ENCODE measurements at regions not wholly inside any gene's neighbourhood (a gene's known extent, or its start where the extent isn't known, plus 50 kb on each side); places are given as distances from the start of the nearest gene placed in this dataset.
A peak's percentile ranks its signal among the peaks of the same experiment; 100 is the strongest.

- peak in 2 of 3 experiments; percentile 19 to 56 for DNase-seq
These were observed 235.3 kb downstream of the MRPL39 start for GRCh38 chr21:25371841-25372425.

- DNase-seq = no peak
These were observed 237.0 kb downstream of the MRPL39 start for GRCh38 chr21:25370311-25370744.

DNA sequence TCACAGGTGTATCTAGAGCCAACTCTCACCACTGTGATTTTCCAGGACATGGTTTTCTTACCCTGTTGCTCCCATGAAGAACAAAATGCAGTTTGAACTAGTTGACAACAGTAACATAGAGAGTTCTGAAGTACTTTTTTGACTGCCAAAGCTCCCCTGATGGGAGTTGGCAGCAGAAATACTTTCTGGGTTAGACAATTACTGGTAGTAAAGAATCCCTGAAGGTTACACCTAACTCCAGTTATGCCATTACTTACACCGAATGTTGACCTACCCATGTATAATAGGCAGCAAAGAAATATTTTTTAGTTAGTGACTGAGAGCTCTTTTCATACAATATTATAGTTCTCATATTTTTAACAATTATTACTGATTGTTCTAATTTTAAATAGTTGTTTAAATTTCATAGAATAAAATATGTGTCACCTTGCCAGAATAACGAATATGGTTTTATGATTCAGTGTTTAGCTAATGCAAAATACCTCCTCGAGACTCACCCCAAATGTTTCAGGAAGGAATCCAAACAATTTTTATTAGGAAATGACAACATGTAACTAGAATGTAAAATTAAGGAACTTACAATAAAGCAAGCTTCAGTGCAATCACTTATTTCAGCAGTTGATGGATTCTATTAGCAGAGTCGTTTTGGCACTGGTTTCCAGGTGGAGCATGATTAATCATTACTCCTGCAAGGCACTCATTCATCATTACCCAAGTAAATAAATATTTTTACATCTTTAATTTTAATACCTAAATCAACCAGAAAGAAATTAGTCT is 237.6 kb downstream of the MRPL39 start:
- DNase-seq = peak in 1 of 3 experiments; percentile 39

- DNase-seq = no peak
These were observed 238.8 kb downstream of the MRPL39 start for GRCh38 chr21:25368531-25368930.

DNA sequence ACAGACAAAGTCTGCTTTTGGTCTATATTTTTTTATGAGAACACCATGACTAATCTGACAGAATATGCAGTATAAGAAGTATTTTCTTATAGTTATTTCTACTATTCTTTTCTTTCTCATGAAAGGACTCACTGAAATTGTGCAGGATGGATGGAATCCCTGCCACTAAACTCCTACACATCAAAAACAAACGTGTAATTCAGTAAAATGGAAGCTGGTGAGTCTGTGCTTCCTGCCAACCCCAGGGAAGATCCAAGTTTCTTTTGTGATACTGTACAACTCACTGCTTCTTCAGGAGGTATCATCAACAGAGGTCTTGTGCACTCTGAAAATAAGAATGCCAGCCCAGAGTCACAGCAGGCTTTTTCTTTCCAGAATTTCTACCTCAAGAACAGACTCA is 241.2 kb downstream of the MRPL39 start:
- no peak for DNase-seq

GRCh38 chr21:25362375-25363267 is 244.7 kb downstream of the MRPL39 start:
- DNase-seq = no peak

DNA sequence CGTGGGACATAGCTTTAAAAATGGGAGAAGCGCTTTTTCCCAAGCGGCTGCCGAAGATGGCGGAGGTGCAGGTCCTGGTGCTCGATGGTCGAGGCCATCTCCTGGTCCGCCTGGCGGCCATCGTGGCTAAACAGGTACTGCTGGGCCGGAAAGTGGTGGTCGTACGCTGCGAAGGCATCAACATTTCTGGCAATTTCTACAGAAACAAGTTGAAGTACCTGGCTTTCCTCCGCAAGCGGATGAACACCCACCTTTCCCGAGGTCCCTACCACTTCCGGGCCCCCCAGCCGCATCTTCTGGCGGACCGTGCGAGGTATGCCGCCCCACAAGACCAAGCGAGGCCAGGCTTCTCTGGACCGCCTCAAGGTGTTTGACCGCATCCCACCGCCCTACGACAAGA is 245.5 kb downstream of the MRPL39 start:
- DNase-seq = no peak

DNA sequence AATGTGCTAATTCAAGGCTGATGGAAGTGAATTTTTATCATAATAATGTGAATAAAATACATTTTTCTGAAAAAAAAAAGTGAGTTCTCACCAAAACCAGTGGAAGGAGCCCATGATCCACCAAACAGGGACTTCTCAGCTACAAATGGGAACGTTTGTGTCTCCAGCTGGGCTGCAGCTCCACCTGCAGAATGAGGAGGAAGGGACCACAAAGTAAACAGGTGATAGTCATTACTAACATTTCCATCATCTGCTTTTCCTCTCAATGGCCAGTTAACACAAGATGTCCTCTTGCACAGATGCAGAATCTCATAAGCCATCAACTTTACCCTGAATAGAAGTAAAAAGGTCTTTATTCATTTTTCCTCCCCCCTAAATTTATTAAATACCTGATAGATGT is 246.2 kb downstream of the MRPL39 start:
- DNase-seq = no peak

GRCh38 chr21:25360593-25360992 is 246.7 kb downstream of the MRPL39 start:
- DNase-seq = no peak

- DNase-seq = no peak
These were observed 247.6 kb downstream of the MRPL39 start for GRCh38 chr21:25359724-25360123.

DNA sequence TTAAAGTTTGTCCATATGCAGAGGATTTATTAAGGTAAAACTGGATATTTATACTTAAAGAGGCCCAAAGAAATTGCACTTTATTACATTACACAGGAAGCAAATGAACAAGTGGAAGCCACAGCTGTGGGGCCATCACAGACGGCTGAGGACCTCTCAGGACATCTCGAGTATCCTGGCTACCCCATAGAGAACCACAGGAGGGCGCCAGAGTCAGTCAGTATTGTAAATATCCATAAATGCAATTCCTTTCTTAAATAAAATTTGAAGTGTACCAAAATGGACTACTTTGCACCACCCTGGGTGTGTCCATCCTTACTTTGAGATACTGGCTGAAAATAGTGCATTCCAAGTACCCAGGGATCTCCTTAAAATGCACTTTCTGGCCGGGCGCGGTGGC is 257.2 kb downstream of the MRPL39 start:
- DNase-seq = peak in 1 of 3 experiments; percentile 19

DNA sequence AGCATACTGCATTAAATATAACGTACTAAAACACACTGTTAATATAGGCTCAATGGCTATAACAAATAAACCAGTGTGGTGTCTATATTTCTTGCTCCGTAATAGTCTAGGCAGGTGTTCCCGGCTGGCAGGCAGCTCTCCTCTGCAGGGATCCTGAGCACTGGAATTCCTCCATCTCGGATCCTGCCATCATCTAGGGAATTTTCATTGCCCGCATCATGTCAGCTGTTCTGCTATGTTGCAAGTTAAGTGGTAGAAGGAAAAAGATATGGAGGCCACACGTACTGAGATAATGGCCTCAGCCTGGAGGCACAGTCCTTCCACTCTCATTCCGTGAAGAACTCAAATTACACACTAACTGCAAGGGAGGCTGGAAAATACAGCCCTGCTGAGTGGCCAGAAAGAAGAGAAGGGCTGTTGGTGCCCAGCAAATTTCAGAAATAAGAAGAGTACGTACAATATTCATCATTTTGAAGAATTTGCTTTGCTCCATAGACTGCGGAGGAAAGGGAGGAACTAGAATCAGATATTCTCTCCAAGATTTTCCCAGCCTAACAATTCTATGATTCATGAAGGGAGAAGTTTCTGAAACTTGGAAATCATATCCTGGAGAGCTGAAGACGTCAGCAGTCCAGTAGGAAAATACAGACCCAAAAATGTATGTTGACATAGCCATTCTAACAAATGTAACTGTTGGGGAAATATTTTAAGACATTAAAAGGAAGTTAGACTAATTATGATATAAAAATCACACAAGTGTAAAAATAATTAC is 263.3 kb downstream of the MRPL39 start:
- DNase-seq = no peak

GRCh38 chr21:25342816-25343215 is 264.5 kb downstream of the MRPL39 start:
- no peak for DNase-seq

DNA sequence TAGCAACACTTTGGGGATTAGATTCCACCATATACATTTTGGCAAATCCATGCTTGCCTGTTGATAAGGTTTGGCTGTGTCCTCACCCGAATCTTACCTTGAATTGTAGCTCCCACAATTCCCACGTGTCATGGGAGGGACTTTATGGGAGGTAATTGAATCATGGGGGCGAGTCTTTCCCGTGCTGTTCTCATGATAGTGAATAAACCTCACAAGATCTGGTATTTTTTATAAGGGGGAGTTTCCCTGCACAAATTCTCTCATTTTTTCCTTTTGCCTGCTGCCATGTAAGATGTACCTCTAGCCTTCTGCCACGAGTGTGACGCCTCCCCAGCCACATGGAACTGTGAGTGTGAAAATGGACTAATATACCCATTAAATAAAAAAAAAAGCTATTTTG is 265.3 kb downstream of the MRPL39 start:
- DNase-seq = no peak

DNA sequence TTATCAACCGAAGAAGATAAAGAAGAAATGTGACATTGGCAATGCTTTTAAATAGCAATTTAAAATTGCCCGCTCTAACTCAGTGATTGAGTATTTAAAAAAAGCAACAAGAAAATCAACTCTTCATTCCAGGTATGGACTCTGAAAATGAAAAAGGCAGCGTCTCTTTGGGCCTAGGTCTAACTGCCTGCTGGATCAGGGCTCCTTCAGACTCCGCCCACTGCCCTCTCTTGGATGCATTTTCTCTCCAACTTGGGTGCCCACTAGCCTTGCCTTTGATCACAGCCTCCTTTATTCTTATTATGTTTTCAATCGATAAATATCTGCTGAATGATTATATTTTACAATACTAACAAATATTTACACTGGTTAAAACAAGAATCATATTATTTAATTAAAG is 268.9 kb downstream of the MRPL39 start:
- DNase-seq = no peak

- no peak for DNase-seq
These were observed 273.1 kb downstream of the MRPL39 start for GRCh38 chr21:25334046-25334730.

DNA sequence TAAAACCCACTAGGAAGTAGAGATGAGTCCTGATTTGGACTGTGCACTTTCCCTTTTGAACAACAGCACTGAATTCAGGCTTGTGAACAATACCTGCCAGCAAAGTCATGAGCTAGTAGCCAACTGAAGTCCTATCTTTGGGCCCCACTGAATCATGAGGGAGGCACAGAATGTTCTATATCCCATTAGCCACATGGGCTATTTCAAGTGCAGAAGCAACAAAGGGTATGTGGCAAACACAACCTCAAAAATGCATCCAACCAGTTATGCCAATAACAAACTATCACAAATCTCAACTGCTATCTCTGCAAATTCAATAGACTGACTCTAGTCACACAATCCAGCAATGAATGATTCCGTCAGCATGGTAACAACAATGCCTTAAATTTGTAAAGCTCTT is 276.0 kb downstream of the MRPL39 start:
- no peak for DNase-seq

DNA sequence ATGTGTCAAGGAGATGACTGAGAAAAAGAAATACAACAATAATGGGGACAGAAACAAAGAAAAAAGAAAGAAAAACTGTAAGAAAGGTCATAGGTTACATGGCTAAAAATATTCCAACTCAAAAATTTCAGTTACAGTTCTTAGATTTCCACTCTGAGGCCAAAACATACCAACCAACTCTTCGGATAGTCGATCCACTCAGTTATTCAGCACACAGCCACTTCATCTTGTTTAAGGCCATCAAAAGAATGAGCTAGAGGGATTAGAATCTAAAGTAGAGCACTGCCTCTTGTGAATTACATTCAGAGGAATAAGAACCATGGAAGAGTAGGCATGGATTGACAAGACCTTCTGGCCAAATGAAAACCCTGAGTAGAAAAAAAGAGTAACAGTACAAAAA is 277.0 kb downstream of the MRPL39 start:
- DNase-seq = no peak

DNA sequence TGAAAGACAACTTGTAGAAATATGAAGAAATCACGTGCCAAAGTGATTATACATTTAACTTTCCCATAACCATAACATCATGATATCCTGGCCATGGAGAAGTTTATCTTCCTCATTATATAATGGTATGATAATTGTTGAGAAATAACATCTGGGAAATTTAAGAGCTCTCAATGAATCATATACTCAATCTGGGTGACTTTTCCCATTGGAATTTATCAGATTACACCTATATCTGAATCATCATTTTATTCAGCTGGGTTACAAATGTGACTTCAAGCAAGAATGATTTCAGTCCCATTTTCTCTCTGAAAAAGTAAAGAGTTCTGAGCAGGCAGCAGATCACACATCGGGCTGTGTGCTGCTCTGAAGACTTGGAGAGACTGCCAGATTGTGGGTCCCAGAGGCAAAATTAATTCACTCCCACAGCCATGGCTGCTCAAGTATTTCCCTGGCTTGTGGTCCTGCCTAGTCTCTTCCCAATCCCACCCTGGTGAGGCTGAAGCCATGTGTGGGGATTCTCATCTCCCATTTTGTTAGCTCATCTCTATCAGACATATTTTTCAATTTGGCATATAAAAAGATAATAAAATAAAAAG is 278.0 kb downstream of the MRPL39 start:
- no peak for DNase-seq

DNA sequence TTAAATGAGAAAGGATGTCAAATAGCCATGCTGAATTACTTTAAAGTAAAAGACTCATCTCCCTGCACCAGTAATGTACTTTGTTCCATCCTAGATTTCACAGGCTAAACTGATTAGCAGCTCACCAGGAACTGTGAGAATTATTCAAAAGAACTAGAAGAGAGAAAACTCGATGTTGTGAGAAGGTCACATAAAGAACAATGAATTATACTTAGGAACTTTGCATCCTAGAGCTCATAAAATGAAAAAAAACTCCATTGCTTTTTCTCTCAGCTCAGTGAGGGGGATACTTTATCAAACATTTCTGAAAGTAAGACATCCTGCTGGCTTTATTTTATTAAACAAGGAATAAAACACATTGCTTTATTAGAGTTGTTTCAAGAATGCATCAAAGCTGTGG is 278.5 kb downstream of the MRPL39 start:
- DNase-seq = no peak

DNA sequence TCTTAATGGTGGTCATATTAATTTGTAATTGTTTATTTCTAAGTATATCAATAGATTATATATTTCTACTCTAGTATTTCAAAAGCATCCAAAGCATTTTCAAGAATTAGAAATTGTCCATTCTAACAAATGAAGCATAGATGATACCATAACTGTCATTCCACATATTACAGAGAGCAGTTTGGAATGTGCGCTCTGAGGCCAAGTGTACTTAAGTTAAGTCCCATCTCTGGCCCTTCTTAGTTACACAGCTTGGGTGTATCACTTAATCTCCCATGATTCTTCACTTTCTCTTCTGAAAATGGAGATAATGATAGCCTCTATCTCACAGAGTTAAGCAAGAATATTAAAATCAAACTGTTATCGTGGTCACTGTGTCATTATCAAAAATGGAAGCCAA is 281.1 kb downstream of the MRPL39 start:
- DNase-seq = no peak

GRCh38 chr21:25324666-25325065 is 282.6 kb downstream of the MRPL39 start:
- no peak for DNase-seq

Measured in NCI-H1417 (cell line).